Activated T-helper 1 cell treated with anti-CD3 and anti-CD28 coated beads, Interleukin-12 subunit alpha, Interleukin-12 subunit beta, Interleukin-2, Interleukin-4 antibody, amounts not matched to agents 30 ng/mL and 10 ng/mL and 1 ng/mL, durations not matched to agents 14 hours and 24 hours and 36 hours (primary cell): ENCODE measurements at regions not wholly inside any gene's neighbourhood (a gene's known extent, or its start where the extent isn't known, plus 50 kb on each side); places are given as distances from the start of the nearest gene placed in this dataset.

Experiments
- DNase-seq: peaks from one replicate; pipeline ENCODE4 v3.0.0; 2021; ENCODE audit warnings: low spot score
- H3K27ac Mint-ChIP-seq: one replicate; pipeline ENCODE4 v1.8.0; 2021; ENCODE audit warnings: mild to moderate bottlenecking, mixed read lengths
- H3K27me3 Mint-ChIP-seq: one replicate; pipeline ENCODE4 v1.8.0; 2022; ENCODE audit warnings: mild to moderate bottlenecking, moderate library complexity, mixed read lengths; ENCODE audit not compliant: insufficient read depth
- H3K36me3 Mint-ChIP-seq: one replicate; pipeline ENCODE4 v1.8.0; 2021; ENCODE audit warnings: low read depth, mixed read lengths
- H3K4me1 Mint-ChIP-seq: one replicate; pipeline ENCODE4 v1.8.0; 2021; ENCODE audit warnings: low read depth, mixed read lengths
- H3K4me3 Mint-ChIP-seq: one replicate; pipeline ENCODE4 v1.8.0; 2021; ENCODE audit warnings: mild to moderate bottlenecking, moderate library complexity, mixed read lengths
- H3K9me3 Mint-ChIP-seq: one replicate; pipeline ENCODE4 v1.8.0; 2021; ENCODE audit warnings: mixed read lengths
- intact Hi-C: fragments of 100-400 bp; cut with micrococcal nuclease; formaldehyde crosslinking; loops from one replicate; pipeline ENCODE4 v1.15.1; 2024

GRCh38 chr16:86918637-86919036, 340.3 kb downstream of the FOXL1 start:
- no peaks in the 10 kb centered on the region for H3K4me1 Mint-ChIP-seq
- no peaks in the 10 kb centered on the region for H3K27me3 Mint-ChIP-seq
- H3K36me3 Mint-ChIP-seq: no peaks in the 10 kb centered on the region
- H3K4me3 Mint-ChIP-seq: no peak overlapping the region
- no peak for DNase-seq
- intact Hi-C loops: no loop called here
- no peak overlapping the region for H3K27ac Mint-ChIP-seq
- no peaks in the 10 kb centered on the region for H3K9me3 Mint-ChIP-seq

- H3K27me3 Mint-ChIP-seq: no peaks in the 10 kb centered on the region
- intact Hi-C loops: no loop called here
- H3K9me3 Mint-ChIP-seq: no peaks in the 10 kb centered on the region
- H3K27ac Mint-ChIP-seq: no peak overlapping the region
- no peaks in the 10 kb centered on the region for H3K36me3 Mint-ChIP-seq
- H3K4me3 Mint-ChIP-seq: no peak overlapping the region
- H3K4me1 Mint-ChIP-seq: no peaks in the 10 kb centered on the region
- no peak for DNase-seq
Measured at GRCh38 chr16:86919078-86919477, 340.7 kb downstream of the FOXL1 start.

GRCh38 chr16:86919578-86920305, 341.4 kb downstream of the FOXL1 start:
- no peaks in the 10 kb centered on the region for H3K4me1 Mint-ChIP-seq
- H3K27ac Mint-ChIP-seq: no peak overlapping the region
- no peaks in the 10 kb centered on the region for H3K27me3 Mint-ChIP-seq
- no peak for DNase-seq
- intact Hi-C loops: no loop called here
- no peaks in the 10 kb centered on the region for H3K36me3 Mint-ChIP-seq
- H3K9me3 Mint-ChIP-seq: no peaks in the 10 kb centered on the region
- no peak overlapping the region for H3K4me3 Mint-ChIP-seq

GRCh38 chr16:86921289-86921688, 342.9 kb downstream of the FOXL1 start:
- DNase-seq: no peak
- no peaks in the 10 kb centered on the region for H3K4me1 Mint-ChIP-seq
- H3K4me3 Mint-ChIP-seq: no peak overlapping the region
- H3K9me3 Mint-ChIP-seq: no peaks in the 10 kb centered on the region
- intact Hi-C loops: no loop called here
- no peak overlapping the region for H3K27ac Mint-ChIP-seq
- no peaks in the 10 kb centered on the region for H3K36me3 Mint-ChIP-seq
- peaks cover 13% of the 10 kb centered on the region for H3K27me3 Mint-ChIP-seq

- DNase-seq: no peak
- Mint-ChIP-seq H3K9me3 (no peaks in the 10 kb centered on the region), H3K4me3 (no peak overlapping the region), H3K27ac (no peak overlapping the region), H3K27me3 (peaks cover 15% of the 10 kb centered on the region), H3K4me1 (no peaks in the 10 kb centered on the region), H3K36me3 (no peaks in the 10 kb centered on the region)
- intact Hi-C loops: no loop called here
Measured at GRCh38 chr16:86922311-86922710, 344.0 kb downstream of the FOXL1 start.

- H3K27ac Mint-ChIP-seq: no peak overlapping the region
- intact Hi-C loops: no loop called here
- no peaks in the 10 kb centered on the region for H3K4me1 Mint-ChIP-seq
- no peaks in the 10 kb centered on the region for H3K36me3 Mint-ChIP-seq
- no peak for DNase-seq
- H3K9me3 Mint-ChIP-seq: no peaks in the 10 kb centered on the region
- peaks cover 23% of the 10 kb centered on the region for H3K27me3 Mint-ChIP-seq
- no peak overlapping the region for H3K4me3 Mint-ChIP-seq
Measured at GRCh38 chr16:86923656-86924055, 345.3 kb downstream of the FOXL1 start.

- no peaks in the 10 kb centered on the region for H3K36me3 Mint-ChIP-seq
- H3K4me1 Mint-ChIP-seq: no peaks in the 10 kb centered on the region
- DNase-seq: no peak
- H3K4me3 Mint-ChIP-seq: no peak overlapping the region
- H3K9me3 Mint-ChIP-seq: no peaks in the 10 kb centered on the region
- peaks cover 29% of the 10 kb centered on the region for H3K27me3 Mint-ChIP-seq
- H3K27ac Mint-ChIP-seq: no peak overlapping the region
- intact Hi-C loops: no loop called here
Measured at GRCh38 chr16:86924537-86924936, 346.2 kb downstream of the FOXL1 start.

GRCh38 chr16:86925067-86925791, 346.9 kb downstream of the FOXL1 start:
- no peaks in the 10 kb centered on the region for H3K9me3 Mint-ChIP-seq
- no peak overlapping the region for H3K27ac Mint-ChIP-seq
- no peak overlapping the region for H3K4me3 Mint-ChIP-seq
- intact Hi-C loops: no loop called here
- H3K36me3 Mint-ChIP-seq: no peaks in the 10 kb centered on the region
- no peaks in the 10 kb centered on the region for H3K4me1 Mint-ChIP-seq
- no peak for DNase-seq
- peaks cover 30% of the 10 kb centered on the region for H3K27me3 Mint-ChIP-seq

GRCh38 chr16:86926181-86927094, 348.1 kb downstream of the FOXL1 start:
- peaks cover 32% of the 10 kb centered on the region for H3K27me3 Mint-ChIP-seq
- H3K9me3 Mint-ChIP-seq: no peaks in the 10 kb centered on the region
- H3K36me3 Mint-ChIP-seq: no peaks in the 10 kb centered on the region
- intact Hi-C loops: no loop called here
- DNase-seq: no peak
- H3K4me1 Mint-ChIP-seq: no peaks in the 10 kb centered on the region
- no peak overlapping the region for H3K4me3 Mint-ChIP-seq
- H3K27ac Mint-ChIP-seq: no peak overlapping the region

GRCh38 chr16:86927699-86928098, 349.4 kb downstream of the FOXL1 start:
- no peak overlapping the region for H3K4me3 Mint-ChIP-seq
- no peaks in the 10 kb centered on the region for H3K36me3 Mint-ChIP-seq
- no peak overlapping the region for H3K27ac Mint-ChIP-seq
- H3K4me1 Mint-ChIP-seq: no peaks in the 10 kb centered on the region
- peaks cover 32% of the 10 kb centered on the region for H3K27me3 Mint-ChIP-seq
- no peaks in the 10 kb centered on the region for H3K9me3 Mint-ChIP-seq
- no peak for DNase-seq
- intact Hi-C loops: no loop called here

- Mint-ChIP-seq H3K27me3 (peaks cover 32% of the 10 kb centered on the region), H3K4me1 (no peaks in the 10 kb centered on the region), H3K9me3 (no peaks in the 10 kb centered on the region), H3K36me3 (no peaks in the 10 kb centered on the region), H3K27ac (no peak overlapping the region), H3K4me3 (no peak overlapping the region)
- no peak for DNase-seq
- intact Hi-C loops: no loop called here
Measured at GRCh38 chr16:86928523-86929011, 350.2 kb downstream of the FOXL1 start.

- intact Hi-C loops: no loop called here
- no peak overlapping the region for H3K4me3 Mint-ChIP-seq
Measured at GRCh38 chr16:86929057-86929871, 350.9 kb downstream of the FOXL1 start.

More at GRCh38 chr16:86929057-86929871, 350.9 kb downstream of the FOXL1 start:
- Mint-ChIP-seq H3K27ac (no peak overlapping the region), H3K4me1 (no peaks in the 10 kb centered on the region), H3K36me3 (no peaks in the 10 kb centered on the region), H3K27me3 (peaks cover 32% of the 10 kb centered on the region), H3K9me3 (no peaks in the 10 kb centered on the region)
- DNase-seq: no peak
